IMR-90 (cell line): ENCODE measurements at regions not wholly inside any gene's neighbourhood (a gene's known extent, or its start where the extent isn't known, plus 50 kb on each side); places are given as distances from the start of the nearest gene placed in this dataset.
A peak's percentile ranks its signal among the peaks of the same experiment; 100 is the strongest.

ENCODE experiments used
- ATAC-seq: fragments of 200-7000 bp; cut with Tn5 transposase; 2 replicates; pipeline ENCODE4 v1.9.1; 2020; ENCODE audit warnings: low read depth, mild to moderate bottlenecking, moderate library complexity
- BruUV-seq: library from RNA; stranded (reverse); fragments of 400-500 nt; replicated peaks from 2 replicates; lab custom pipeline; 2021; lab: Mats Ljungman, UMichigan
- CTCF ChIA-PET: fragments of 300-600 bp; formaldehyde crosslinking; extraction: SDS; loops from one replicate; lab custom pipeline; 2021; ENCODE audit warnings: antibody characterized with exemption; lab: Yijun Ruan, JAX
- POLR2A ChIA-PET: fragments of 300-600 bp; sonication (Branson Sonifier 250); formaldehyde crosslinking; loops from one replicate; lab custom pipeline; 2022; ENCODE audit warnings: antibody characterized with exemption; ENCODE audit not compliant: unreplicated experiment; lab: Charles Lee
- DNase-seq: peaks from one replicate; pipeline ENCODE4 v3.0.0; 2013
- H2AFZ ChIP-seq: replicated peaks from 2 replicates; pipeline ENCODE3; 2013; ENCODE audit warnings: low read length, mild to moderate bottlenecking; ENCODE audit not compliant: poor library complexity
- H2AK5ac ChIP-seq: 2 replicates; pipeline ENCODE4 v1.6.1; 2013; ENCODE audit warnings: low read depth, low read length, inconsistent platforms
- H2AK9ac ChIP-seq: replicated peaks from 2 replicates; pipeline ENCODE3; 2013; ENCODE audit warnings: mild to moderate bottlenecking, low read depth, low read length, moderate library complexity; ENCODE audit not compliant: poor library complexity
- H2BK120ac ChIP-seq: 2 replicates; pipeline ENCODE4 v1.6.1; 2013; ENCODE audit warnings: low read depth, low read length, inconsistent platforms
- H2BK15ac ChIP-seq: 3 replicates; pipeline ENCODE4 v1.6.1; 2013; ENCODE audit warnings: low read depth, low read length, inconsistent platforms
- H2BK20ac ChIP-seq: 2 replicates; pipeline ENCODE4 v1.6.1; 2013; ENCODE audit warnings: low read depth, mild to moderate bottlenecking, inconsistent platforms, low read length, moderate library complexity
- H2BK5ac ChIP-seq: 2 replicates; pipeline ENCODE4 v1.6.1; 2013; ENCODE audit warnings: mild to moderate bottlenecking, low read depth, low read length, inconsistent platforms; ENCODE audit not compliant: poor library complexity, severe bottlenecking
- H3K14ac ChIP-seq: replicated peaks from 2 replicates; pipeline ENCODE4 v1.6.1; 2013; ENCODE audit warnings: low read depth, low read length, inconsistent platforms
- H3K18ac ChIP-seq: 2 replicates; pipeline ENCODE4 v1.6.1; 2013; ENCODE audit warnings: low read depth, low read length, control low read depth
- H3K23ac ChIP-seq: 2 replicates; pipeline ENCODE4 v1.6.1; 2013; ENCODE audit warnings: low read depth, low read length, inconsistent platforms
- H3K27ac ChIP-seq: 2 replicates; pipeline ENCODE4 v1.5.1; 2013; ENCODE audit warnings: mild to moderate bottlenecking, control low read depth, low read length; ENCODE audit not compliant: insufficient read depth
- H3K27me3 ChIP-seq: 2 replicates; pipeline ENCODE4 v1.6.1; 2013; ENCODE audit warnings: low read length; ENCODE audit not compliant: control insufficient read depth, insufficient read depth
- H3K36me3 ChIP-seq: 2 replicates; pipeline ENCODE4 v1.6.1; 2013; ENCODE audit warnings: low read length, mixed read lengths; ENCODE audit not compliant: control insufficient read depth, insufficient read depth
- H3K4ac ChIP-seq: 2 replicates; pipeline ENCODE4 v1.6.1; 2013; ENCODE audit warnings: low read depth, low read length, inconsistent platforms
- H3K4me1 ChIP-seq: 2 replicates; pipeline ENCODE4 v1.6.1; 2013; ENCODE audit warnings: low read length, mixed read lengths; ENCODE audit not compliant: control insufficient read depth, insufficient read depth
- H3K4me2 ChIP-seq: 2 replicates; pipeline ENCODE4 v1.6.1; 2013; ENCODE audit warnings: low read depth, mild to moderate bottlenecking, control low read depth, low read length, moderate library complexity
- H3K4me3 ChIP-seq: 2 replicates; pipeline ENCODE4 v1.5.1; 2013; ENCODE audit warnings: low read depth, mild to moderate bottlenecking, control low read depth, low read length, moderate library complexity; ENCODE audit not compliant: insufficient read depth
- H3K56ac ChIP-seq: 2 replicates; pipeline ENCODE4 v1.6.1; 2013; ENCODE audit warnings: low read length, inconsistent platforms; ENCODE audit not compliant: insufficient read depth; ENCODE audit errors: extremely low read depth
- H3K79me1 ChIP-seq, 2 experiments: 2 replicates each; pipeline ENCODE4 v1.6.1; 2013; ENCODE audit warnings: low read length in 2 of 2, inconsistent platforms in 1 of 2, low read depth in 1 of 2
- H3K9ac ChIP-seq: 2 replicates; pipeline ENCODE4 v1.6.1; 2013; ENCODE audit warnings: low read depth, low read length, control low read depth
- H3K9me1 ChIP-seq: 2 replicates; pipeline ENCODE4 v1.6.1; 2013; ENCODE audit warnings: low read length, inconsistent platforms; ENCODE audit not compliant: insufficient read depth
- H3K9me3 ChIP-seq: 2 replicates; pipeline ENCODE4 v1.6.1; 2013; ENCODE audit warnings: low read length; ENCODE audit not compliant: control insufficient read depth, insufficient read depth
- H4K20me1 ChIP-seq: 2 replicates; pipeline ENCODE4 v1.6.1; 2013; ENCODE audit warnings: low read length, inconsistent platforms; ENCODE audit not compliant: insufficient read depth
- H4K5ac ChIP-seq: 2 replicates; pipeline ENCODE4 v1.6.1; 2013; ENCODE audit warnings: mild to moderate bottlenecking, low read depth, low read length, control low read depth
- H4K8ac ChIP-seq, 2 experiments: 2 replicates each; pipeline ENCODE4 v1.6.1; 2013; ENCODE audit warnings: low read depth in 2 of 2, low read length in 2 of 2, control low read depth in 1 of 2, inconsistent platforms in 1 of 2
- H4K91ac ChIP-seq: 2 replicates; pipeline ENCODE4 v1.6.1; 2013; ENCODE audit warnings: low read depth, low read length, inconsistent platforms; ENCODE audit not compliant: insufficient read depth
- MAFK ChIP-seq: IDR thresholded peaks from 2 replicates; pipeline ENCODE4 v1.6.1; 2012; ENCODE audit warnings: low read depth, low read length, improper control_type of control experiment
- RAD21 ChIP-seq: IDR thresholded peaks from 2 replicates; pipeline ENCODE4 v1.6.1; 2012; ENCODE audit warnings: low read length, improper control_type of control experiment
- WGBS, 2 experiments: methylation state at CpG; one replicate each; pipeline versions ENCODE4 v1.1.5 to v1.1.7; 2013; ENCODE audit warnings: missing lambda C conversion rate in 2 of 2; ENCODE audit not compliant: insufficient read length in 1 of 2; ENCODE audit errors: extremely low coverage in 2 of 2; 5-methylcytosine and 5-hydroxymethylcytosine counted together
- dilution Hi-C: fragments of 300-500 bp; cut with HindIII; formaldehyde crosslinking; loops from one replicate; pipeline ENCODE4 v1.14.3; 2018; ENCODE audit warnings: low sequenced_read_pairs; ENCODE audit not compliant: unreplicated experiment
- in situ Hi-C: fragments of 300-500 bp; cut with MboI; formaldehyde crosslinking; loops from 3 replicates; pipeline ENCODE4 v1.14.3; 2019; ENCODE audit warnings: low sequenced_read_pairs, inconsistent platforms, mixed read lengths
- intact Hi-C: fragments of 100-400 bp; cut with micrococcal nuclease; formaldehyde crosslinking; loops from 2 replicates; pipeline ENCODE4 v1.10.0; 2022

DNA sequence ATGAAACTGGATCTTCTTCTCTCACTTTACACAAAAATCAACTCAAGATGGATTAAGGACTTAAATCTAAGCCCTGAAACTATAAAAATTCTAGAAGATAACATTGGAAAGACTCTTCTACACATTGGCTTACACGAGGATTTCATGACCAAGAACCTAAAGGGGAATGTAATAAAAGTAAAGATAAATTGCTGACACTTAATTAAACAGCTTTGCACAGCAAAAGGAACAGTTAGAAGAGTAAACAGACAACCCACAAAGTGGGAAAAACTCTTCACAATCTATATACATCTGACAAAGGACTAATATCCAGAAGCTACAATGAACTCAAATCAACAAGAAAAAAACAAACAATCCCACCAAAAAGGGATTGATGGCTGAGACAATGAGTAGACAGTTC is 74.4 kb downstream of the BLTP3B start:
- H4K20me1 ChIP-seq: no peaks in the 10 kb centered on the region
- no peak overlapping the region for H2AK5ac ChIP-seq
- no peak overlapping the region for H3K56ac ChIP-seq
- no peak overlapping the region for H2AFZ ChIP-seq
- H3K23ac ChIP-seq: no peak overlapping the region
- no peak overlapping the region for H4K5ac ChIP-seq
- no peak overlapping the region for H3K4ac ChIP-seq
- H3K9me1 ChIP-seq: no peaks in the 10 kb centered on the region
- CTCF ChIA-PET: no interaction called here
- WGBS, 2 experiments: no CpG with 5 or more reads among the region's 1 CpG
- H3K14ac ChIP-seq: no peak overlapping the region
- H3K27ac ChIP-seq: no peak overlapping the region
- H3K9me3 ChIP-seq: no peaks in the 10 kb centered on the region
- no peak overlapping the region for H2BK5ac ChIP-seq
- ATAC-seq (no peak), DNase-seq (no peak)
- no TSS peak for BruUV-seq
- peak; percentile 61 for TF ChIP-seq MAFK
- no peak for TF ChIP-seq RAD21
- no peak overlapping the region for H3K4me2 ChIP-seq
- dilution Hi-C loops: no loop called here
- in situ Hi-C loops: no loop called here
- POLR2A ChIA-PET: no interaction called here
- H3K79me1 ChIP-seq: no peaks in the 10 kb centered on the region; a peak in 1 of 4 replicates
- no peak overlapping the region for H4K8ac ChIP-seq
- H3K4me3 ChIP-seq: no peak overlapping the region
- no peaks in the 10 kb centered on the region for H3K4me1 ChIP-seq
- no peak overlapping the region for H3K18ac ChIP-seq
- no peak overlapping the region for H2BK15ac ChIP-seq
- no peak overlapping the region for H2BK20ac ChIP-seq
- H4K91ac ChIP-seq: no peak overlapping the region
- intact Hi-C loops: no loop called here
- H3K36me3 ChIP-seq: peaks cover 4% of the 10 kb centered on the region; the same call in 1 of the 2 replicates
- H2AK9ac ChIP-seq: no peak overlapping the region
- H2BK120ac ChIP-seq: no peak overlapping the region
- H3K27me3 ChIP-seq: no peaks in the 10 kb centered on the region
- no peak overlapping the region for H3K9ac ChIP-seq
